Activated CD8-positive, alpha-beta memory T cell treated with anti-CD3 and anti-CD28 coated beads for 24 hours (primary cell): ENCODE measurements at regions not wholly inside any gene's neighbourhood (a gene's known extent, or its start where the extent isn't known, plus 50 kb on each side); places are given as distances from the start of the nearest gene placed in this dataset.

ENCODE experiments used
- DNase-seq: peaks from one replicate; pipeline ENCODE4 v3.0.0-alpha.2; 2020

- no peak for DNase-seq
These were observed 902.7 kb upstream of the USP15 start for GRCh38 chr12:61357496-61357895.

- DNase-seq: no peak
These were observed 898.2 kb upstream of the USP15 start for GRCh38 chr12:61362037-61362436.

GRCh38 chr12:61365001-61365400 lies 895.2 kb upstream of the USP15 start:
- DNase-seq: no peak

GRCh38 chr12:61367281-61367785 lies 892.9 kb upstream of the USP15 start:
- DNase-seq: no peak

- DNase-seq: no peak
These were observed 890.8 kb upstream of the USP15 start for GRCh38 chr12:61369241-61369910.

GRCh38 chr12:61384511-61384910 lies 875.7 kb upstream of the USP15 start:
- no peak for DNase-seq

- DNase-seq: no peak
These were observed 874.4 kb upstream of the USP15 start for GRCh38 chr12:61385771-61386170.

- no peak for DNase-seq
These were observed 862.5 kb upstream of the USP15 start for GRCh38 chr12:61397668-61398067.

GRCh38 chr12:61412201-61412600 lies 848.0 kb upstream of the USP15 start:
- DNase-seq: no peak

GRCh38 chr12:61414470-61414869 lies 845.7 kb upstream of the USP15 start:
- DNase-seq: no peak

GRCh38 chr12:61422786-61423185 lies 837.4 kb upstream of the USP15 start:
- no peak for DNase-seq

GRCh38 chr12:61452076-61452475 lies 808.1 kb upstream of the USP15 start:
- no peak for DNase-seq

- DNase-seq: no peak
These were observed 772.5 kb upstream of the USP15 start for GRCh38 chr12:61487728-61488127.

GRCh38 chr12:61490526-61491498 lies 769.4 kb upstream of the USP15 start:
- no peak for DNase-seq

- no peak for DNase-seq
These were observed 758.0 kb upstream of the USP15 start for GRCh38 chr12:61502179-61502578.

- no peak for DNase-seq
These were observed 755.7 kb upstream of the USP15 start for GRCh38 chr12:61504396-61505080.

- no peak for DNase-seq
These were observed 746.7 kb upstream of the USP15 start for GRCh38 chr12:61513499-61513898.

GRCh38 chr12:61514016-61514415 lies 746.2 kb upstream of the USP15 start:
- no peak for DNase-seq

GRCh38 chr12:61521258-61521657 lies 738.9 kb upstream of the USP15 start:
- DNase-seq: no peak

- DNase-seq: no peak
These were observed 736.8 kb upstream of the USP15 start for GRCh38 chr12:61523276-61523992.

GRCh38 chr12:61524851-61525250 lies 735.4 kb upstream of the USP15 start:
- DNase-seq: no peak

- no peak for DNase-seq
These were observed 734.9 kb upstream of the USP15 start for GRCh38 chr12:61525331-61525730.

GRCh38 chr12:61530456-61530855 lies 729.7 kb upstream of the USP15 start:
- no peak for DNase-seq
